Kidney epithelial cell (primary cell): ENCODE measurements at regions not wholly inside any gene's neighbourhood (a gene's known extent, or its start where the extent isn't known, plus 50 kb on each side); places are given as distances from the start of the nearest gene placed in this dataset.

ENCODE experiments used
- DNase-seq: peaks from one replicate; pipeline ENCODE4 v3.0.0-alpha.2; 2010; ENCODE audit warnings: low read depth
- H3K27me3 ChIP-seq: 2 replicates; pipeline ENCODE4 v1.6.0; 2011; ENCODE audit warnings: low read length; ENCODE audit not compliant: control insufficient read depth, insufficient read depth
- H3K36me3 ChIP-seq: 2 replicates; pipeline ENCODE4 v1.5.1; 2011; ENCODE audit warnings: low read length; ENCODE audit not compliant: control insufficient read depth, insufficient read depth
- H3K4me3 ChIP-seq: 2 replicates; pipeline ENCODE4 v1.5.1; 2011; ENCODE audit warnings: low read depth, mild to moderate bottlenecking, control low read depth, low read length
- TF ChIP-seq, protein P1 (sequence below): IDR thresholded peaks from 2 replicates; pipeline ENCODE4 v1.5.1; 2011; ENCODE audit warnings: mild to moderate bottlenecking, moderate library complexity, low read length, control low read depth, inconsistent platforms; ENCODE audit not compliant: insufficient read depth, poor library complexity, severe bottlenecking

DNA sequence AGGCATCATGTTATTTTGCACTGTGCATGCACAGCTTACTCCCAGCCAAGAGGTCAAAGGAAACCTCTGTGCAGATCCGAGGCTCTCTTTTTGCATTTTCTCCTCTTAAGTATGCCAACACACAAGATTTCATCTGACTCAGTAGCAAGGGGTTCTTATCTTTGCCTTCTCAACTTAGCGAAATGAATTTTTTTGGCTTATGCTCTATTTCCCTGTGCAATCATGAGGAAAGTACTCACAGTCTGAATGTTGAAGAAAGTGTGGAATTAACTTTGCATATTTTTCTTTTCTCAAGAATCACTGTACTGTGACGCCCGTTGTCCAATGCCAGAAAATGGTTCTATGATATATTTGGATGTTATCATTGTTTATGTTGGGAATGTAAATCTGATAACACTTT is 173.5 kb upstream of the FBXL7 start:
- Histone ChIP-seq H3K27me3 (no peaks in the 10 kb centered on the region), H3K36me3 (no peaks in the 10 kb centered on the region), H3K4me3 (no peak overlapping the region)
- DNase-seq, result no peak
- TF ChIP-seq, protein P1, sequence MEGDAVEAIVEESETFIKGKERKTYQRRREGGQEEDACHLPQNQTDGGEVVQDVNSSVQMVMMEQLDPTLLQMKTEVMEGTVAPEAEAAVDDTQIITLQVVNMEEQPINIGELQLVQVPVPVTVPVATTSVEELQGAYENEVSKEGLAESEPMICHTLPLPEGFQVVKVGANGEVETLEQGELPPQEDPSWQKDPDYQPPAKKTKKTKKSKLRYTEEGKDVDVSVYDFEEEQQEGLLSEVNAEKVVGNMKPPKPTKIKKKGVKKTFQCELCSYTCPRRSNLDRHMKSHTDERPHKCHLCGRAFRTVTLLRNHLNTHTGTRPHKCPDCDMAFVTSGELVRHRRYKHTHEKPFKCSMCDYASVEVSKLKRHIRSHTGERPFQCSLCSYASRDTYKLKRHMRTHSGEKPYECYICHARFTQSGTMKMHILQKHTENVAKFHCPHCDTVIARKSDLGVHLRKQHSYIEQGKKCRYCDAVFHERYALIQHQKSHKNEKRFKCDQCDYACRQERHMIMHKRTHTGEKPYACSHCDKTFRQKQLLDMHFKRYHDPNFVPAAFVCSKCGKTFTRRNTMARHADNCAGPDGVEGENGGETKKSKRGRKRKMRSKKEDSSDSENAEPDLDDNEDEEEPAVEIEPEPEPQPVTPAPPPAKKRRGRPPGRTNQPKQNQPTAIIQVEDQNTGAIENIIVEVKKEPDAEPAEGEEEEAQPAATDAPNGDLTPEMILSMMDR, result no peak

DNA sequence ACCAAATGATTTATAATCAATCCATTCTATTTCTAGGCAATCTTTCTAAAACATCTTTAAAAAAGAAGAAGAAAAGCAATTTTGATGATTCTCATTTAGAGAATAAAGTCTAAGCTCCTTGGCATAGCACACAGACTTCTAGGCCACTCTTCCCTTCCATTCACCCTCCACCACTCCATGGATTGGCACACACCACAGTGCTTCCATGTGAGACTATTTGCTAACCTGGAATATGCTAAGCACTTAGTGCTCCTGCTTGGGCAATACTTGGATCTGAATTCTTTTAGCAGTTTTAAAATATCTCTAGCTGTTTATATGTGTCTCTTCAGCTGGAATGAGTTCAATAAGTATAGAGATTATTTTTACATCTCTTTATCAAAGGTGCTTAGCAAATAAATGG is 177.6 kb upstream of the FBXL7 start:
- Histone ChIP-seq H3K4me3 (no peak overlapping the region), H3K27me3 (no peaks in the 10 kb centered on the region), H3K36me3 (no peaks in the 10 kb centered on the region)
- TF ChIP-seq, protein P1, result no peak
- DNase-seq, result no peak

DNA sequence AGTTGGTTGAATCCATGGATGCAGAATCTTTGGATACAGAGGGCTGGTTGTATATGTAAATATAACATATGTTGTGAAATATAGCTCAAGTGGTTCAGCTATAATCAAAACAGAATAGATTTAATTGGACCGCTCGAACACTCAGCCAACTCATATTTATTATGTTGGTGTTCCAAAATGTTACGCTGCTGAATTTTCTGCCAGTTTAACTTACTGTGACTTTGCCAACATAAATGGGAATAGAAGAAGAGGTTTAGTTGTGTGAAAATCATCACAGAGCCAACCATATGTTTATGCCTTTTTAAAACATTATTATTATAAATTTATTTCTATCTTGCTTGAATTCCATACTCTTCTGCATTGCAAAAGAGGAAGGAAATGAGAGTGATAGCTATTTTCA is 178.2 kb upstream of the FBXL7 start:
- H3K27me3 ChIP-seq, result no peaks in the 10 kb centered on the region
- H3K4me3 ChIP-seq, result no peak overlapping the region
- no peaks in the 10 kb centered on the region for H3K36me3 ChIP-seq
- TF ChIP-seq, protein P1, result no peak
- DNase-seq, result no peak

DNA sequence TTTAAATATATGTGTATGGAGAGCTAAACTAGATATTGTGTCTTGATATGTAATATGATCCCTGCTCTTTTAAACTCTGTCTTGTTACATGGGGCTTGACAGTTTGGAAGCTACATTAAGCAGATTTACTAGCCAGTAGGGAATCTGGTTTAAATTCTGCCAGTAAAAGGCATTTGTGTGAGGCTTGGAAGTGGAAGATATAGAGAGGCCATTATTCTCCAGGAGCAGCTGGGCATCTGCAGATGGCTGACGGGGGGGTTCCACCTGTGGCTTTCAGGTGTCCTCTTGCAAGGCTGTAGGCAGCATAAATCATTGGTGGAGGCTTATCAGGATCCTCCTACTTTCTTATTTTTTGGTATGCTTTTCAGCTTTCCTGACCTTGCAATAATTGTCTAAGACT is 179.1 kb upstream of the FBXL7 start:
- DNase-seq, result no peak
- Histone ChIP-seq H3K36me3 (no peaks in the 10 kb centered on the region), H3K4me3 (no peak overlapping the region), H3K27me3 (no peaks in the 10 kb centered on the region)
- TF ChIP-seq, protein P1, result no peak

DNA sequence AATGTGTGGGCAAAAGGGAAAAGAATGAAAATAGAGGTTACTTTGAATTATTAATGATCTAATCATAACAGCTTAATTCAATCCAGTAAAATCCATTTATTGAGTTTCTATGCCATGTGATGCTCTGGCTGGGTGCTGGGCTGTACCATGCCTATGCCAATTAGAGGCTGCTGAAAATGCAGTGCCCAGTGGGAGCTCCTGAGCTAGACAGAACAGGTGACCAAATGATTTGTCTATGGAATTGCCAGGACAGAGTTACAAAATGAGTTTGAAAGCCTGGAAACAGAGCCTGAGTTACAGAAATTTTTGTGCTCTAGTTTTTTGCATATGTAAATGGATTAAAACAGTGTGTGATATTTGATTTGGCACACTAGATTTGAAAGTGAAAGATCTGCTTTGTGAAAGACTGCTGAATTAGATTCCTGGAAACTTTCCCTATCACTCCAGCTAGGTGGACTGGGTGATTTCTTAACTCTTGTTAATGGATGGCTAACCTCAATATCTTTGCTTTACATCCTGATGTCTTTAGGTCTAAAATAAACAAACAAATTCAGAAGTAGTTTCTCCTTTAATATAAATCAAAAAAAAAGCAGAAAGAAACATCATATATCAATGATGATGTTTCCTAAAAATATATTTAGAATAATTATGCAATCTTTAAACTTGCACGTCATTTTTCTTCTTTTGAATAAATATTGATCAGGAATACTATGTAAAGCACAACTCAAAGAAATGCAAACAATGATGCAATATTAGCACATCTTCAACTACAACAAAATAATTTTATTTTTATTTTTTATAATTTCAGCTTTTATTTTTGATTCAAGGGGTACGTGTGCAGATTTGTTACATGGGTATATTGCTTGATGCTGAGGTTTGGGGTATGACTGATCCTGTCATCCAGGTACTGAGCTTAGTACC is 194.8 kb upstream of the FBXL7 start:
- Histone ChIP-seq H3K4me3 (no peak overlapping the region), H3K27me3 (no peaks in the 10 kb centered on the region), H3K36me3 (no peaks in the 10 kb centered on the region)
- TF ChIP-seq, protein P1, result no peak
- DNase-seq, result no peak

DNA sequence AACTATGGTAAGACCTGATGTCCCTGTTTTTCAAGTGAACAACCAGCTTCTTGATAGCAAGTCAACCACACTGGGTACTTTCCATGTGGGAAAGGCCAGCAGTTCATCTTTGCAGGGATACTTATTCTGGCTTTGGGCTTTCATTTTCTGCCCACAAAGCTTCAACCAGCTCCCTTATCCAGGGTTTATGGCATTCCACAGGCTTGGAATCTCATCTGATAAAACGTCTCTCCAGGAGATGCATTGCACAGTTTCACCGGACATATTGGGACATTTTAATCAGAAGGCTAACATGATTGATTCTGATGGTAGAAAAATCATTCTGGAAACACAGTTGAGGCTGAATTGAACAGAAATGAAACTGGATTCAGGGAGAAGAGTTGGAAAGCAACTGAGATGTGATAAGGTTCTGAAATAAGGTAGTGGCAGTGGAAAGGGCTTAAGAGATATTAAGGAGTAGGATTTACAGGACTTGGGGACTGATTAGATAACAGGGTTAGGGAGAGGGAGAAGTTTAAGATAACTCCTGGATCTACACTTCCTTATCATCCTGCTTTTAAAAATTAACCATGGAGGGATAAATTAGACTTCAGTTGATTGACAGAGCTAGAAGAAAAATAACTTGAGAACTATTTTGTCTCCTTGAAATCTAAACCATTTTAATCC is 195.8 kb upstream of the FBXL7 start:
- no peaks in the 10 kb centered on the region for H3K36me3 ChIP-seq
- no peak overlapping the region for H3K4me3 ChIP-seq
- no peaks in the 10 kb centered on the region for H3K27me3 ChIP-seq
- no peak for DNase-seq
- TF ChIP-seq, protein P1, result no peak
